ENCODE measurements at regions not wholly inside any gene's neighbourhood (a gene's known extent, or its start where the extent isn't known, plus 50 kb on each side); places are given as distances from the start of the nearest gene placed in this dataset.

DNA sequence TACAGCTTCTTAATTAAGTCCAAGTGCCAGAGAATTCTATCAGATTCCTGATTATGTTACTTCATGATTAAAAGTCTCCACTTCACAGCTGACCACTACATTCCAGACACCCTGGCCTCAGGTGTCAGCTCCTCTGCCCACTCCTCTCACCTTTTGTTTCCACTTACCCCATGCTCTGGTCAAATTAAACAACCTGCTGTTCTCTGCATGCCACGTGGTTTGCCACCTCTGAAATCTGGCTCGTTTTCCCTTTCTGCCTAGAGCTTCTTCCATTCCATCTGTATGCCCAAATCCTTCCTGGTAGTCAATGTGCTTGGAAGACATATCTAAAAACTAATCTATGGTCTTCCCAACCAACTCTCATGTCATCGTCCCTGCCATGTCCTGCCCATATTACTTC is 158.6 kb downstream of the ICE1 start:
- 84% methylated on average over 3 of the region's 3 CpGs; no CpG with 5 or more reads in 1 of the 2 experiments for WGBS, 2 experiments (ENCODE audit: extremely low coverage in 1 of 2, insufficient coverage in 1 of 2, insufficient read length in 1 of 2, insufficient replicate concordance in 2 of 2, low coverage in 1 of 2, low lambda C conversion rate in 2 of 2, missing lambda C conversion rate in 1 of 2)
- no peak overlapping the region for H3K18ac ChIP-seq (ENCODE audit: extremely low read depth, low read length)

More for the DNA sequence above, 158.6 kb downstream of the ICE1 start:
- Histone ChIP-seq H4K20me1 (replicated peaks in 1 of 2; ENCODE audit: control insufficient read depth in 1 of 2, insufficient read depth in 2 of 2, low read length in 2 of 2) (no peaks in the 10 kb centered on the region), H3K23ac (ENCODE audit: insufficient read length) (no peak overlapping the region), H3K36me3 (ENCODE audit: control insufficient read depth in 2 of 4, insufficient read depth in 4 of 4, low read length in 3 of 4) (no peaks in the 10 kb centered on the region), H3K23me2 (ENCODE audit: low read depth, low read length) (no peaks in the 10 kb centered on the region), H3K79me2 (ENCODE audit: control insufficient read depth in 1 of 2, insufficient read depth in 2 of 2, low read length in 2 of 2) (no peaks in the 10 kb centered on the region), H3K4me1 (replicated peaks in 1 of 4; ENCODE audit: control insufficient read depth in 3 of 4, insufficient read depth in 4 of 4, low read length in 3 of 4) (no peaks in the 10 kb centered on the region), H3K27me3 (replicated peaks in 1 of 4; ENCODE audit: control insufficient read depth in 3 of 4, extremely low read depth in 1 of 4, insufficient read depth in 3 of 4, low read length in 3 of 4) (no peaks in the 10 kb centered on the region), H3K9me3 (ENCODE audit: insufficient read depth in 2 of 2, low read depth in 1 of 2, low read length in 1 of 2) (peaks cover 5 to 7% of the 10 kb centered on the region in 2 experiments; a peak in 2 of 4 replicates), H4K5ac (ENCODE audit: insufficient read length, low read depth, low read length) (no peak overlapping the region), H4K8ac (ENCODE audit: extremely low read depth, insufficient read depth, low read length) (no peak overlapping the region), H3K4ac (replicated peaks; ENCODE audit: insufficient read length, low read depth, low read length) (no peak overlapping the region), H2BK120ac (replicated peaks; ENCODE audit: low read depth, low read length) (no peak overlapping the region), H3K9ac (replicated peaks in 1 of 4; ENCODE audit: extremely low read depth in 1 of 4, low read depth in 3 of 4, low read length in 3 of 4) (no peak overlapping the region), H2BK20ac (ENCODE audit: low read length) (0 out of 2 replicates have a peak overlapping the region, but pooled peaks have one; percentile 43), H2BK5ac (ENCODE audit: low read depth, low read length) (no peak overlapping the region), H3K14ac (ENCODE audit: insufficient read length) (no peak overlapping the region), H2AK5ac (ENCODE audit: low read depth, low read length) (no peak overlapping the region), H3K79me1 (ENCODE audit: low read depth, low read length) (no peaks in the 10 kb centered on the region), H3K56ac (replicated peaks; ENCODE audit: insufficient read length, low read depth, low read length) (no peak overlapping the region), H2BK12ac (ENCODE audit: low read depth, low read length) (no peak overlapping the region; the same call in 1 of the 2 replicates), H3K27ac (ENCODE audit: low read depth, low read length) (no peak overlapping the region), H4K91ac (replicated peaks; ENCODE audit: insufficient read length, low read length) (no peak overlapping the region), H3K4me3 (ENCODE audit: extremely low read depth in 1 of 4, insufficient read depth in 2 of 4, low read depth in 3 of 4, low read length in 4 of 4) (no peak overlapping the region), H2BK15ac (ENCODE audit: low read length) (no peak overlapping the region), H3K4me2 (ENCODE audit: insufficient read depth in 1 of 2, low read depth in 2 of 2, low read length in 2 of 2) (no peak overlapping the region), H2AFZ (ENCODE audit: low read length) (no peak overlapping the region)
- no peak for TF ChIP-seq TAF7 (optimal IDR thresholded peaks at IDR 0.05; ENCODE audit: borderline replicate concordance, low read depth, low read length)
- TF ChIP-seq SIRT6 (IDR thresholded peaks at IDR 0.05; ENCODE audit: low read length): no peak
- FAIRE-seq: no peak
- DNase-seq (ENCODE audit: low read depth in 1 of 2, low spot score in 2 of 2): no peak
- ChIA-PET POLR2A (ENCODE audit: partially characterized antibody) (no interaction called here), CTCF (ENCODE audit: partially characterized antibody) (no interaction called here)

Measured in H1 (cell line).